HCT116 (cell line): ENCODE measurements at regions not wholly inside any gene's neighbourhood (a gene's known extent, or its start where the extent isn't known, plus 50 kb on each side); places are given as distances from the start of the nearest gene placed in this dataset.

ENCODE experiments used
- ATAC-seq: fragments of 200-7000 bp; cut with Tn5 transposase; 2 replicates; pipeline ENCODE4 v1.9.1; 2020; ENCODE audit warnings: mild to moderate bottlenecking, moderate library complexity
- BruUV-seq: library from RNA; stranded (reverse); fragments of 400-500 nt; replicated peaks from 2 replicates; lab custom pipeline; 2021; lab: Mats Ljungman, UMichigan
- CTCF ChIA-PET: fragments of 300-600 bp; sonication (Branson Sonifier 250); formaldehyde crosslinking; loops from one replicate; lab custom pipeline; 2021; ENCODE audit warnings: antibody characterized with exemption; lab: Charles Lee
- POLR2A ChIA-PET: fragments of 300-600, 350-600 bp; sonication (Branson Sonifier 250); formaldehyde crosslinking; loops from one replicate; lab custom pipeline; 2021; ENCODE audit warnings: antibody characterized with exemption; lab: Charles Lee
- RAD21 ChIA-PET, 2 experiments: fragments of 300-600 bp; sonication (Branson Sonifier 250); formaldehyde crosslinking; loops; one replicate each; lab custom pipeline; 2023; ENCODE audit warnings: low total read pairs in 2 of 2; ENCODE audit not compliant: uncharacterized antibody in 2 of 2, unreplicated experiment in 2 of 2, low non-redundant PET in 1 of 2; lab: Charles Lee
- DNase-seq: peaks from one replicate; pipeline ENCODE4 v3.0.0-alpha.2; 2010; ENCODE audit warnings: low read depth, low spot score
- H2AFZ ChIP-seq: fragments of 200-600 bp; shearing (Covaris generic), sonication (generic); 2 replicates; pipeline ENCODE4 v1.6.1; 2017; ENCODE audit warnings: low read depth, mixed run types, mixed read lengths, antibody characterized with exemption, low read length; ENCODE audit not compliant: poor library complexity, severe bottlenecking
- H3K27ac ChIP-seq: 2 replicates; pipeline ENCODE4 v1.5.1; 2012; ENCODE audit warnings: low read depth, low read length
- H3K27me3 ChIP-seq: fragments of 200-600 bp; sonication (generic); 2 replicates; pipeline ENCODE4 v1.6.1; 2016; ENCODE audit warnings: mixed run types, low read length, mixed read lengths; ENCODE audit not compliant: insufficient read depth
- H3K36me3 ChIP-seq, 2 experiments: fragments of 200-500 bp in 1 of 2; fragments of 200-600 bp in 1 of 2; sonication (Bioruptor generic) in 1 of 2; sonication (generic) in 1 of 2; 2 replicates each; pipeline versions ENCODE4 v1.5.1 to v1.6.1; 2014 to 2016; ENCODE audit warnings: low read length in 2 of 2, inconsistent platforms in 1 of 2, mixed read lengths in 1 of 2, mixed run types in 1 of 2; ENCODE audit not compliant: insufficient read depth in 2 of 2, control insufficient read depth in 1 of 2
- H3K4me1 ChIP-seq, 2 experiments: fragments of 200-600 bp in 1 of 2; sonication (generic) in 1 of 2; 2 replicates each; pipeline versions ENCODE4 v1.5.1 to v1.6.1; 2012 to 2017; ENCODE audit warnings: low read length in 2 of 2, inconsistent platforms in 1 of 2, mild to moderate bottlenecking in 1 of 2, mixed read lengths in 1 of 2, mixed run types in 1 of 2, moderate library complexity in 1 of 2; ENCODE audit not compliant: insufficient read depth in 2 of 2, control insufficient read depth in 1 of 2
- H3K4me2 ChIP-seq: fragments of 200-600 bp; sonication (generic); 2 replicates; pipeline ENCODE4 v1.6.1; 2017; ENCODE audit warnings: mixed run types, low read length, mixed read lengths
- H3K4me3 ChIP-seq, 2 experiments: fragments of 200-600 bp in 1 of 2; sonication (generic) in 1 of 2; replicated peaks in 1 of 2; 2 replicates each; pipeline ENCODE4 v1.5.1; 2011 to 2016; ENCODE audit warnings: low read length in 2 of 2, control low read depth in 1 of 2, low read depth in 1 of 2, mild to moderate bottlenecking in 1 of 2, mixed read lengths in 1 of 2, mixed run types in 1 of 2
- H3K79me2 ChIP-seq: fragments of 200-600 bp; sonication (generic); 2 replicates; pipeline ENCODE4 v1.6.1; 2017; ENCODE audit warnings: mild to moderate bottlenecking, mixed run types, low read length, moderate library complexity, mixed read lengths; ENCODE audit not compliant: insufficient read depth
- H3K9ac ChIP-seq: fragments of 200-600 bp; sonication (generic); 2 replicates; pipeline ENCODE4 v1.6.1; 2016; ENCODE audit warnings: low read length, mixed read lengths
- H3K9me2 ChIP-seq: fragments of 200-600 bp; sonication (generic), shearing (Covaris generic); 2 replicates; pipeline ENCODE4 v1.6.1; 2017; ENCODE audit warnings: mixed run types, mild to moderate bottlenecking, moderate library complexity; ENCODE audit not compliant: insufficient read depth
- H3K9me3 ChIP-seq, 2 experiments: fragments of 200-500 bp in 1 of 2; fragments of 200-600 bp in 1 of 2; sonication (Bioruptor generic) in 1 of 2; sonication (generic) in 1 of 2; 2 replicates each; pipeline ENCODE4 v1.6.1; 2014 to 2017; ENCODE audit warnings: low read length in 2 of 2, mixed read lengths in 2 of 2, inconsistent platforms in 1 of 2, low read depth in 1 of 2, mild to moderate bottlenecking in 1 of 2, mixed run types in 1 of 2, moderate library complexity in 1 of 2; ENCODE audit not compliant: control insufficient read depth in 1 of 2, insufficient read depth in 1 of 2
- H4K20me1 ChIP-seq: fragments of 200-600 bp; sonication (generic), shearing (Covaris generic); 2 replicates; pipeline ENCODE4 v1.6.1; 2017; ENCODE audit warnings: mixed run types, mild to moderate bottlenecking, moderate library complexity; ENCODE audit not compliant: insufficient read depth
- CBX3 ChIP-seq: IDR thresholded peaks from 2 replicates; pipeline ENCODE4 v1.6.1; 2012; ENCODE audit warnings: low read depth
- CEBPB ChIP-seq: IDR thresholded peaks from 2 replicates; pipeline ENCODE4 v1.6.1; 2012; ENCODE audit warnings: low read depth
- EGR1 ChIP-seq: IDR thresholded peaks from 2 replicates; pipeline ENCODE4 v1.6.1; 2012; ENCODE audit warnings: low read depth
- ELF1 ChIP-seq: IDR thresholded peaks from 2 replicates; pipeline ENCODE4 v1.6.1; 2012; ENCODE audit warnings: low read depth, borderline replicate concordance
- EZH2phosphoT487 ChIP-seq: fragments of 200-600 bp; IDR thresholded peaks from 2 replicates; pipeline ENCODE4 v1.6.1; 2018; ENCODE audit warnings: antibody characterized with exemption, borderline replicate concordance
- FOSL1 ChIP-seq: IDR thresholded peaks from 2 replicates; pipeline ENCODE4 v1.6.1; 2012; ENCODE audit warnings: low read depth
- JUND ChIP-seq: IDR thresholded peaks from 2 replicates; pipeline ENCODE4 v1.6.1; 2012
- MAX ChIP-seq: IDR thresholded peaks from 2 replicates; pipeline ENCODE4 v1.6.1; 2012
- POLR2A ChIP-seq: IDR thresholded peaks from 2 replicates; pipeline ENCODE4 v1.7.0; 2011; ENCODE audit warnings: borderline replicate concordance; ENCODE audit not compliant: insufficient read depth, insufficient read length; ENCODE audit errors: extremely low read depth
- RAD21 ChIP-seq: IDR thresholded peaks from 2 replicates; pipeline ENCODE4 v1.6.1; 2012; ENCODE audit warnings: low read depth, mild to moderate bottlenecking
- REST ChIP-seq: IDR thresholded peaks from 2 replicates; pipeline ENCODE4 v1.6.1; 2012; ENCODE audit warnings: low read depth
- SP1 ChIP-seq: IDR thresholded peaks from 2 replicates; pipeline ENCODE4 v1.6.1; 2012; ENCODE audit warnings: low read depth
- SRF ChIP-seq: IDR thresholded peaks from 2 replicates; pipeline ENCODE4 v1.6.1; 2012; ENCODE audit warnings: low read depth
- YY1 ChIP-seq: IDR thresholded peaks from 2 replicates; pipeline ENCODE4 v1.6.1; 2011; ENCODE audit warnings: low read length, low read depth, moderate library complexity, mild to moderate bottlenecking; ENCODE audit not compliant: insufficient replicate concordance; ENCODE audit errors: extremely low read depth
- ZNF274 ChIP-seq: fragments of 200-500 bp; sonication (Bioruptor generic); IDR thresholded peaks from 2 replicates; pipeline ENCODE4 v1.6.1; 2014; ENCODE audit warnings: mild to moderate bottlenecking, low read depth, low read length, inconsistent platforms
- intact Hi-C: fragments of 100-400 bp; cut with micrococcal nuclease; formaldehyde crosslinking; loops from 2 replicates; pipeline ENCODE4 v1.10.0; 2022

GRCh38 chr2:155840661-155841060 is 491.9 kb downstream of the NR4A2 start:
- POLR2A ChIA-PET, result no interaction called here
- no peak for ATAC-seq
- H3K9ac ChIP-seq, result no peak overlapping the region
- H3K9me2 ChIP-seq, result no peaks in the 10 kb centered on the region
- CTCF ChIA-PET, result no interaction called here
- TF ChIP-seq EGR1, result no peak
- no peak for TF ChIP-seq POLR2A
- TF ChIP-seq ZNF274, result no peak
- TF ChIP-seq SP1, result no peak
- TF ChIP-seq EZH2phosphoT487, result no peak
- TF ChIP-seq YY1, result no peak
- no peak for TF ChIP-seq RAD21
- no peak for TF ChIP-seq ELF1
- TF ChIP-seq MAX, result no peak
- TF ChIP-seq FOSL1, result no peak
- TF ChIP-seq CBX3, result no peak
- TF ChIP-seq CEBPB, result no peak
- no peak for TF ChIP-seq JUND
- TF ChIP-seq SRF, result no peak
- no peak for TF ChIP-seq REST
- H3K27me3 ChIP-seq, result no peaks in the 10 kb centered on the region
- H4K20me1 ChIP-seq, result no peaks in the 10 kb centered on the region
- DNase-seq, result no peak
- no peaks in the 10 kb centered on the region for H3K4me1 ChIP-seq
- no peaks in the 10 kb centered on the region for H3K79me2 ChIP-seq
- no peaks in the 10 kb centered on the region for H3K9me3 ChIP-seq
- no TSS peak for BruUV-seq
- intact Hi-C loops, result no loop called here
- no peak overlapping the region for H3K27ac ChIP-seq
- RAD21 ChIA-PET, result no interaction called here
- H3K4me3 ChIP-seq, result no peak overlapping the region
- H3K36me3 ChIP-seq, result no peaks in the 10 kb centered on the region
- H2AFZ ChIP-seq, result no peak overlapping the region
- no peak overlapping the region for H3K4me2 ChIP-seq
